Activated CD4-positive, alpha-beta T cell treated with anti-CD3 and anti-CD28 coated beads, Interleukin-2, Interleukin-4, amounts not matched to agents 100 ng/mL and 50 ng/mL, durations not matched to agents 16 hours and 8 hours (primary cell): ENCODE measurements at regions not wholly inside any gene's neighbourhood (a gene's known extent, or its start where the extent isn't known, plus 50 kb on each side); places are given as distances from the start of the nearest gene placed in this dataset.

ENCODE experiments used
- DNase-seq: peaks from one replicate; pipeline ENCODE4 v3.0.0-alpha.2; 2020; ENCODE audit warnings: low spot score

DNA sequence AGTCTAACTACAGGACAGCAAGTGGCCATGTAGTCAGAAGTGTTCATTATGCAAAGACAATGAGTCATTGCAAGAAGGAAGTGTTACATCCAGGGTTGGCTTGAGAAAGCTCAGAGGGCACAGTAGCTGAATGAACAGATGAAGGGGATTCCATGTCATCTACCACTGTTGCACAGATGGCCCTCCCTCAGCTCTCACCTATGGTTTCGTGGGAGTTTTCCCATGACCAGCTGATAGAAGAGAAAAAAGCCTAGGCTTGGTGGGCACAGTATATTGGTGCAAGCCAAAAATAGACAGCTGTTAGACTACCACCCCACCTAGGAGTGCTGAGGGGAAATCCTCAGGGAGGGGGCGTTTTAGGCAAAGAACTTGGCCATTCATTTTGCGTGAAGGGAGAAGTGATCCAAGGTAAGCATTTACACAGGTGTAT, 217.0 kb downstream of the DMRT2 start:
- no peak for DNase-seq

DNA sequence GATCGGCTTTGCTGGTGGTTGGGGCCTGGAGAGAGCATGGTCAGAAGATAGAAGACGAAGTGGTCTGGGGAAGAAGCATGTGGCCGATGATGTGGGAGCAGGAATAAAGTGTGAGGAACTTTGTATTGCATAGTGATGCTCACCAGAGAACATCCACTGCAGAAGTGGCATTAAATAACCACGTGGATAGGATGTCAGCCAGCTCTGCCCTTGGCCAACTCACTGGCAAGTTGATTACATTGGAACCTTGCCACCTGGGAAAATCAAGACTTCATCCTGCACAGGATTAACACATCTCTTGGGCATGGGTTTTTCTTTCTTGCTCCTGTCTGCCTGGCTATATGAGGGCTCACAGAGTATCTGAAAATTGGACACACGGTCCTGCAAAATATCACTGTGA, 217.4 kb downstream of the DMRT2 start:
- DNase-seq = no peak

GRCh38 chr9:1269533-1270315, 219.6 kb downstream of the DMRT2 start:
- DNase-seq = no peak

GRCh38 chr9:1271367-1271766, 221.2 kb downstream of the DMRT2 start:
- no peak for DNase-seq

- no peak for DNase-seq
These were observed 221.6 kb downstream of the DMRT2 start for GRCh38 chr9:1271786-1272185.

DNA sequence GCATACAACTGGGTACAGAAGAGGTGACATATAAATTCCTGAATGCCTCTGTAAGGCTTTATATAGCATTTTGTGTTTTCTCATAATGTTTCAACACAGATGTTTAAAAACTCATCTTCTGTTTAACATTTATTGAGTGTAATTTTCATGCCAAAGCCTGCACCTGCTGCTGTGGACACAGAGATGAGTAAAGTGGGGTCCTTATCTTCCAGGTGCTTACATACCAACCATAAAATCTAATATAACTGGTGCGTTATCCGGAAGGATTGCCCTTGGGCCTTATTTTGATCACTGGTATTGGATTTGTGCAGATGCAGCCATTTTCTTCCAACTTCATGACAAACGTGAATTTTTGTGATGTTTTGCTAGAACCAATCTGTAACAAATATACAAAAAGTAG, 222.3 kb downstream of the DMRT2 start:
- DNase-seq = no peak

- no peak for DNase-seq
These were observed 223.7 kb downstream of the DMRT2 start for GRCh38 chr9:1273859-1274258.

DNA sequence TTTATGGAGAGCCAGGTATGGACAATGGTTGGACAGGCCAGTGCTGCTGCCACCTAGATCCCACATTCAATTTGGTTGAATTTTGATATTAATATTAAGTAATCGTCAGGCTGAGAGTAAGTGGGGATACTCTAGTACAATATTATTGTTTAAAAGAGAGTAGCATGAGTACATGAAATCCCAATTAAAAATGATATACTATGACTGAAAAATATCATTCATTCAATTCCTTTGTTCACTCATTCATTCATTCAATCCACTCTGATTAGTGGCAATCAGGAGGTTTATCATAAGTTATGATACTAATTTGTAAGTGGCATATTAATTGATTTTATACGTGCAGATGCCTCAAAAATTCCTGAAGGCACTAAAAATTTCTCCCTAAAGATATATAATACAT, 224.2 kb downstream of the DMRT2 start:
- no peak for DNase-seq

GRCh38 chr9:1276474-1276873, 226.3 kb downstream of the DMRT2 start:
- DNase-seq = no peak

DNA sequence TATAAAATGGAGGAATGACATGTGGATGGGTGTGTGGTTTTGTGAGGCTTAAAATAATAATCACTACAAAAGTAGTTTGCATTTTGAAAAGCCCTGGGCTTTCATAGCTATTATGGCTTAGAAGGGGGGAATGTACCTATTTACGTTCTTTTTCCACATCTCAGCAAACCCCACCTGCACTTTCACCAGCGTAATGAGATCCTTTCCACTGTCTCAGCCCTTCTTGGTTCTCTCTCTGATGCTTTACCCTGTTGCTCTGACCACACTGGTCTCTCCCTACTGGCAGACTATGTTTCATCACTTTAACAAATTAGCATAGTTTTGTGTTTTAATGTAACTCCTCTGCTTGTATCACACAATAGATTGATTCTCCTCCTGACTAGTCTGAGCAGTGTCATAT, 234.6 kb downstream of the DMRT2 start:
- DNase-seq = no peak

DNA sequence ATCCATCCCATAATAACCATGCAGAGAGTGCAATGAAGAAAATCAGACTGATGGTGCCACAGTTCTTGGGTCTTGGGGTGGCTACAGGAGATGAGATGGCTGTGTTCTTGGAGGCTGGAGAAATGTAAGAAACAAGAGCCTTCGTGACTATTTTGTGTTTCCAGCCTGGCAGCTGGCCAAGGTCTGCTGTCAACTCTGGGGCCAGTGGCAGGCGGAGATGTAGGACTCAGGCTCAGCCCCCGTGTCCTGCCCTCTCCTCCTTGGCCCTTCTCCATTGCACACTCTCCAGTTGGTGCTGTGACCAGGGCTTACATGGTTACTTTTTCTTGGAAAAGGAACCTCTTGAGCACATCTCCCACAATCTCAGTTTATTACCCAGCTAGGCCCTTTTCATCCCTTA, 235.4 kb downstream of the DMRT2 start:
- DNase-seq = no peak

DNA sequence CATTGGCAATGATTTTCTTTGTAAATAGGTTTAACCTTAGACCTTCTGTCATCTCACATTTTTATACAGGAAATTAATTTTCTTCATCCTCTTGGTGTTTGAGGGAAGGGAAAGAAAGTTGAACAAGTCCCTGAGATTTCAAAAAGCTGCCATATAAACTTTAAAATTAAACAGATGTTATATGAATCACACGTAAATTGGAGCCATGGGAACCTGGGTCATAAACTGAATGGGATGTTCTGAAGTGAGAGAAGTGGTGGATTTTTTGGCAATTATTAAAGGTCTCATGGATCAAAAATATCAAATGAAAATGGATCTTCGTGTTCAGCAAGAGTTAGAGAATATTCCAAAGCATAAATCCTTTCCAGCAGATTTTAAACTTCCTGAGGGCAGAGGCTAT, 242.2 kb downstream of the DMRT2 start:
- no peak for DNase-seq

DNA sequence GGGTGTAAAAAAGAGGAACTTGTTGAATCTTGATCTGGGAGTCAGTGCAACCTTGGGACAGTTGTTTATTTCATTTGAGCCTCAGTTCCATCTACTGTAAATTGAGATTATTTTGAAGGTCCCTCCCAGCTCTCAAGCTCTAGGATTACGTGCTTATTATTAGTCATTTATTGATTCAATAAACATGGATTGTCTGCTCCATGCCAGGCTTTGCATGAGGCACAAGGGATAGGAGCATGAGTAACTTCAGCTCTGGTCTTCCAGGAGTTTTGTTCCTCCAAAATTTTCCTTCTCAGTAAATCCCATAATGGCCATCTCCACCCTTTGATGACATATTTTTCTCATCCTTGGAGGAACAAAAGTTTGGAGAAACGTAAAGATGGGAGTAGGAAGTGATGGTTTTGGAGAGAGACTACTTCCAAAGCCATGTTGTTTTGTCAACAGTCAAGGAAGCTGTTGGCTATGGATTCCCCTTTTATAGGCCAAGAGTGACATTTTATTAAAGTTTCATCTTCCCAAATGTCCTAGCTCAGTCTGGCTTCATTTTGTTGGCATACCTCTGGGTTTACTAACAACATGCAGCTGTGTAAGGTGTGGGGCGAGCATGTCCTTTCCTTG, 244.6 kb downstream of the DMRT2 start:
- no peak for DNase-seq

DNA sequence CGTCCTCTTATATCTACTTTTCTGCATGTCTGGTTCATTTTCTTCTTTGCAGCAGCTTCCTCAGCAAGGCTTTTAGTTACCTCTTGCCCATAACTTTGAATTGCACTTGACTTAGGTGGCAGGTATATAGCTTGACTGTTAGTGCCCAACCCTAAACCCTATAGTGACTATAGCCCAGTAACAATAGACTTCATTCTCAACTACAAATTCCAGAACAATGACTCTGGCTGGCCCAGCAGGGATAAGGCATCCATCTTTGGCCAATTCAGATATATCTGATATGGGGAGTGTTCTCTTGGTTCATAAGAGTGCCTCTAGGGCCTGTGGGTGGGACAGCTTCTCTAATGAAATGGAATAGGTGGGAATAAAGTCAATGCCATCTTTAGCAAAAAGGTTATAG, 246.2 kb downstream of the DMRT2 start:
- no peak for DNase-seq

DNA sequence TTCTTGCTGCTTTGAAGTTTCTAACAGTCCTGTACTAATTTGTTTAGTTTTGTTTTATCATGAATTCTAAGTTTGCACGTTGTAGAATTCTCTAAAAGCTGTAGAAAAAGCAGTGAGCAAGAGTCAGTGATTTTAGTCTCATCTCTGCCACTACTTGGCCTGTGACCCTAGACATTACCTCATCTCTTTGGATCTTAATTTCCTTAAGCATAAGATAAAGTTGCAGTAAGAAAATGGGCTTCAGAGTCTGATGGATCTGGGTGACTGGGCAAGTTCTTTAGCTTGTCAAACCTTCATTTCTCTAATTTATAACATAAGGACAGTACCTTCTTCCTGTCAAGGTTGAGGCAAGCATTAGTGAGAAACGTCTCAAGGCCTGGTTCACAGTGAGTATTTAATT, 247.9 kb downstream of the DMRT2 start:
- DNase-seq = no peak

DNA sequence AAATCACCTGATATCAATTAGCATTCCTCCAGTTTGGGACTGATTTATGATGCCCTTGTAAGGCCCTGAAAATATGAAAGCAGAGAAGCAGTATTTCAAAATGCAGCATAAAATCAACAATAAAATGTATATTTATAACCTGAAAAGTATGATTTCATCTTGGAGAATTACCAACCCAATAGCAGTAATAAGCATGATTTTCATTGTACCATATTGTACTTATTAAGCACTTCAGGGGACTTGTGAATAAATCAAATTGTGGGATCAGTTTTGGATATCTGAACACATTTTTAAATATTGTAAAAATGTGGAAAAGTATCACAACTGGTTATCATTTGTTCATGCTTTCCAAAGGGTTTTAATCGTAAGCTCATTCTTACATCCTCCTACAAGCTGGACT, 250.8 kb downstream of the DMRT2 start:
- no peak for DNase-seq

GRCh38 chr9:1303932-1304331, 253.8 kb downstream of the DMRT2 start:
- no peak for DNase-seq

GRCh38 chr9:1311462-1312042, 261.4 kb downstream of the DMRT2 start:
- DNase-seq = no peak

- no peak for DNase-seq
These were observed 269.3 kb downstream of the DMRT2 start for GRCh38 chr9:1319436-1319835.

- no peak for DNase-seq
These were observed 269.9 kb downstream of the DMRT2 start for GRCh38 chr9:1320051-1320557.

DNA sequence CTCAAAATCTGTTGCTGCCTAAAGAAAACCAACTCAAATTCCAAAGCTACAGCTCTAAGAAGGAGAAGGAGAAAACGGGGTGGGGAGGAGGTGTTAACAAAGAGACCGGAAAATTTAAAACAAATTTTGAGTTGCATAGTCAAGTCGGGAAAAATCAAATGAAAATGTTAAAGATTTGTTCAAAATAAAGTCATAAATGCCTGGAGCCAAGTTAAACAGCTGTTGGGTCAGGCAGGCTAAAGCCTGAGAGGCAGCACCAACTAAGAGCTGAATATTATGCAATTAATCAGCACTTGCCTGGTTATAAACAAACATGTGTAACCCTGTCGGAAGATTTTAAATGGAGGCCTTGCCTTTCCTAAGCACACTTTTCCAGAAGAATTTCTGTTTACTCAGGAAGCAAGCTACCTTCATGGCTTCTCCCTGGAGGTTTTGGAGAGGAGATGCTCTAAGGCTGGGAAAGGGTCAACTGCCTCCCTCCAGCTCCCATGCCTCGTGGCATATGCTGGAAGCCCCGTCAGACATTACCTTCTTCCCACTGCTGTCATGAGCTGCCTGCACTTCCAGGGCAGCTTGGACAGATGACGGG, 270.5 kb downstream of the DMRT2 start:
- DNase-seq = no peak

- DNase-seq = no peak
These were observed 277.3 kb downstream of the DMRT2 start for GRCh38 chr9:1327467-1327866.

DNA sequence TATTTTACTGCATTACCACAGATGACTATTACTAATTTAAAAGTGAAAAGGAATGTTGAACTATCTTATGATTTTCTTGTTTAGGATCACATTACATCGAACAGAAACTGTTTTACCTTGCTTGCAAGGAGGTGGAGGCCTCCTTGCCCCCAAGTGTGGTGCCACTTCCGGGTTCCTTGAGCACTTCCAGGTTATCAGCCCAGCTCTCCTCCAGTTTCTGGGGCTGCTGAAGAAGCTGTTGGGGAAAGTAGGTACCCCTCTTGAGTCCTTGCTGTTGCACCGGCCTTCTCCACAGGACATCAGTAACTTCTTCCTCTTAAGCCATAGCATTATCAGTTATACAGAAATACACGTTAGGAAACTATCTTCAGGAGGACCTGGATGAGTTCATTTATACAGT, 278.2 kb downstream of the DMRT2 start:
- DNase-seq = no peak
